Liver (tissue), 3 donors: ENCODE measurements at regions not wholly inside any gene's neighbourhood (a gene's known extent, or its start where the extent isn't known, plus 50 kb on each side); places are given as distances from the start of the nearest gene placed in this dataset.

ENCODE experiments used
- ATF3 ChIP-seq: IDR thresholded peaks from 2 replicates; pipeline ENCODE4 v1.6.1; 2016; ENCODE audit warnings: antibody characterized with exemption
- CTCF ChIP-seq: fragments of 150-350 bp; IDR thresholded peaks from 2 replicates; pipeline ENCODE4 v1.5.1; 2017; ENCODE audit warnings: improper control_type of control experiment, low read depth, low read length; ENCODE audit not compliant: missing input control
- EGR1 ChIP-seq, 2 donors: IDR thresholded peaks; 2 replicates each; pipeline ENCODE4 v1.6.1; 2016 to 2018; ENCODE audit warnings: antibody characterized with exemption in 2 of 2, low read depth in 2 of 2
- FOXA1 ChIP-seq: IDR thresholded peaks from 2 replicates; pipeline ENCODE4 v1.6.1; 2016; ENCODE audit warnings: antibody characterized with exemption
- GABPA ChIP-seq, 2 donors: IDR thresholded peaks in 1 of 2; conservative IDR thresholded peaks in 1 of 2; 2 replicates each; pipeline ENCODE4 v1.6.1; 2016; ENCODE audit warnings: antibody characterized with exemption in 2 of 2, mild to moderate bottlenecking in 1 of 2, moderate library complexity in 1 of 2
- HNF4G ChIP-seq: IDR thresholded peaks from 2 replicates; pipeline ENCODE4 v1.6.1; 2016; ENCODE audit warnings: antibody characterized with exemption
- JUND ChIP-seq, 2 donors: IDR thresholded peaks; 2 replicates each; pipeline ENCODE4 v1.6.1; 2016; ENCODE audit warnings: antibody characterized with exemption in 2 of 2
- MAX ChIP-seq: IDR thresholded peaks from 2 replicates; pipeline ENCODE4 v1.6.1; 2016; ENCODE audit warnings: antibody characterized with exemption
- NR2F2 ChIP-seq: IDR thresholded peaks from 2 replicates; pipeline ENCODE4 v1.6.1; 2016; ENCODE audit warnings: antibody characterized with exemption
- RAD21 ChIP-seq, 2 donors: IDR thresholded peaks; 2 replicates each; pipeline ENCODE4 v1.6.1; 2016; ENCODE audit warnings: antibody characterized with exemption in 2 of 2, mild to moderate bottlenecking in 2 of 2
- REST ChIP-seq: IDR thresholded peaks from 2 replicates; pipeline ENCODE4 v1.6.1; 2016; ENCODE audit warnings: antibody characterized with exemption, mild to moderate bottlenecking
- TAF1 ChIP-seq: conservative IDR thresholded peaks from 2 replicates; pipeline ENCODE4 v1.6.1; 2016; ENCODE audit warnings: antibody characterized with exemption, mild to moderate bottlenecking
- YY1 ChIP-seq: IDR thresholded peaks from 2 replicates; pipeline ENCODE4 v1.6.1; 2016; ENCODE audit warnings: antibody characterized with exemption, mild to moderate bottlenecking
- donor health status: healthy.
- donor health status: healthy.

GRCh38 chr10:18861382-18861781, 187.2 kb upstream of the MALRD1 start:
- TF ChIP-seq HNF4G (no peak), RAD21 (IDR thresholded peaks at IDR 0.05) (no peak), CTCF (no peak), YY1 (no peak), REST (no peak), JUND (IDR thresholded peaks at IDR 0.05) (no peak), TAF1 (no peak), FOXA1 (no peak), NR2F2 (no peak), MAX (no peak), EGR1 (IDR thresholded peaks at IDR 0.05; ENCODE audit: low read depth in 2 of 2) (no peak), ATF3 (no peak), GABPA (IDR thresholded peaks at IDR 0.05 in 1 of 2, conservative IDR thresholded peaks at IDR 0.05 in 1 of 2) (no peak)
